Spinal cord (tissue), 9 donors: ENCODE measurements at regions not wholly inside any gene's neighbourhood (a gene's known extent, or its start where the extent isn't known, plus 50 kb on each side); places are given as distances from the start of the nearest gene placed in this dataset.

Source experiments
- DNase-seq, 6 donors: peaks; one replicate each; pipeline versions ENCODE4 v3.0.0 to v3.0.0-alpha.2; 2013 to 2015; ENCODE audit warnings: low spot score in 6 of 6, low read depth in 4 of 6
- H3K27ac ChIP-seq: one replicate; pipeline ENCODE4 v1.5.1; 2013; ENCODE audit warnings: low read depth, low read length, control low read depth
- H3K27me3 ChIP-seq: one replicate; pipeline ENCODE4 v1.6.1; 2013; ENCODE audit warnings: low read length; ENCODE audit not compliant: control insufficient read depth, insufficient read depth
- H3K36me3 ChIP-seq: one replicate; pipeline ENCODE4 v1.6.1; 2013; ENCODE audit warnings: low read length; ENCODE audit not compliant: control insufficient read depth, insufficient read depth
- H3K4me1 ChIP-seq: one replicate; pipeline ENCODE4 v1.6.1; 2013; ENCODE audit warnings: low read length; ENCODE audit not compliant: control insufficient read depth, insufficient read depth
- H3K4me3 ChIP-seq: one replicate; pipeline ENCODE4 v1.5.1; 2013; ENCODE audit warnings: low read depth, low read length, control low read depth
- H3K9me3 ChIP-seq: one replicate; pipeline ENCODE4 v1.6.1; 2013; ENCODE audit warnings: low read length; ENCODE audit not compliant: control insufficient read depth, insufficient read depth
- WGBS: methylation state at CpG from one replicate; pipeline ENCODE4 v1.1.5; 2013; ENCODE audit warnings: missing lambda C conversion rate; ENCODE audit not compliant: insufficient coverage; 5-methylcytosine and 5-hydroxymethylcytosine counted together
- donor health status: healthy.

- Histone ChIP-seq H3K36me3 (no peaks in the 10 kb centered on the region), H3K4me1 (no peaks in the 10 kb centered on the region), H3K4me3 (no peak overlapping the region), H3K27ac (no peak overlapping the region), H3K27me3 (no peaks in the 10 kb centered on the region), H3K9me3 (no peaks in the 10 kb centered on the region)
- DNase-seq = no peak
- WGBS = no CpG with 5 or more reads among the region's 2 CpGs
Measured at GRCh38 chr16:64866021-64866420, 255.8 kb downstream of the CDH11 start.

- no peaks in the 10 kb centered on the region for H3K9me3 ChIP-seq
- H3K4me3 ChIP-seq = no peak overlapping the region
- WGBS = no CpG with 5 or more reads among the region's 2 CpGs
- H3K4me1 ChIP-seq = no peaks in the 10 kb centered on the region
- H3K27ac ChIP-seq = peak overlapping the region; percentile 34
- peak in 3 of 6 donors; percentile 19 to 61 (median 47) for DNase-seq
- no peaks in the 10 kb centered on the region for H3K36me3 ChIP-seq
- no peaks in the 10 kb centered on the region for H3K27me3 ChIP-seq
Measured at GRCh38 chr16:64865069-64865696, 256.7 kb downstream of the CDH11 start.

GRCh38 chr16:64864232-64864809 is 257.5 kb downstream of the CDH11 start:
- WGBS = 0% methylated on average over 1 of the region's 5 CpGs

GRCh38 chr16:64858076-64858475 is 263.8 kb downstream of the CDH11 start:
- H3K27ac ChIP-seq = no peak overlapping the region
- no peaks in the 10 kb centered on the region for H3K36me3 ChIP-seq
- no peak overlapping the region for H3K4me3 ChIP-seq
- DNase-seq = no peak
- no peaks in the 10 kb centered on the region for H3K4me1 ChIP-seq
- no peaks in the 10 kb centered on the region for H3K27me3 ChIP-seq
- WGBS = no CpG with 5 or more reads among the region's 1 CpG
- H3K9me3 ChIP-seq = no peaks in the 10 kb centered on the region

More at GRCh38 chr16:64864232-64864809, 257.5 kb downstream of the CDH11 start:
- H3K36me3 ChIP-seq = no peaks in the 10 kb centered on the region
- no peak overlapping the region for H3K27ac ChIP-seq
- H3K27me3 ChIP-seq = no peaks in the 10 kb centered on the region
- H3K4me3 ChIP-seq = no peak overlapping the region
- H3K9me3 ChIP-seq = no peaks in the 10 kb centered on the region
- H3K4me1 ChIP-seq = no peaks in the 10 kb centered on the region
- DNase-seq = peak in 5 of 6 donors; percentile 26 to 96 (median 48)

GRCh38 chr16:64857411-64857810 is 264.5 kb downstream of the CDH11 start:
- no peak overlapping the region for H3K4me3 ChIP-seq
- H3K27me3 ChIP-seq = no peaks in the 10 kb centered on the region
- 64% methylated on average over 1 of the region's 2 CpGs for WGBS
- no peak overlapping the region for H3K27ac ChIP-seq
- H3K9me3 ChIP-seq = no peaks in the 10 kb centered on the region
- no peaks in the 10 kb centered on the region for H3K4me1 ChIP-seq
- H3K36me3 ChIP-seq = no peaks in the 10 kb centered on the region
- DNase-seq = no peak

- Histone ChIP-seq H3K4me3 (no peak overlapping the region), H3K27ac (no peak overlapping the region), H3K4me1 (no peaks in the 10 kb centered on the region), H3K9me3 (no peaks in the 10 kb centered on the region), H3K27me3 (no peaks in the 10 kb centered on the region), H3K36me3 (no peaks in the 10 kb centered on the region)
- WGBS = no CpG with 5 or more reads among the region's 2 CpGs
- DNase-seq = no peak
Measured at GRCh38 chr16:64853551-64853950, 268.3 kb downstream of the CDH11 start.

- WGBS = no CpG with 5 or more reads among the region's 3 CpGs
- no peak overlapping the region for H3K4me3 ChIP-seq
- H3K36me3 ChIP-seq = no peaks in the 10 kb centered on the region
- H3K27me3 ChIP-seq = no peaks in the 10 kb centered on the region
- H3K27ac ChIP-seq = no peak overlapping the region
- no peaks in the 10 kb centered on the region for H3K4me1 ChIP-seq
- no peak for DNase-seq
- no peaks in the 10 kb centered on the region for H3K9me3 ChIP-seq
Measured at GRCh38 chr16:64846966-64847365, 274.9 kb downstream of the CDH11 start.

GRCh38 chr16:64845071-64845470 is 276.8 kb downstream of the CDH11 start:
- Histone ChIP-seq H3K4me3 (no peak overlapping the region), H3K9me3 (no peaks in the 10 kb centered on the region), H3K36me3 (no peaks in the 10 kb centered on the region), H3K4me1 (no peaks in the 10 kb centered on the region), H3K27ac (no peak overlapping the region), H3K27me3 (no peaks in the 10 kb centered on the region)
- 100% methylated on average over 1 of the region's 2 CpGs for WGBS
- no peak for DNase-seq

- Histone ChIP-seq H3K4me1 (no peaks in the 10 kb centered on the region), H3K27me3 (no peaks in the 10 kb centered on the region), H3K27ac (no peak overlapping the region), H3K36me3 (no peaks in the 10 kb centered on the region), H3K9me3 (no peaks in the 10 kb centered on the region), H3K4me3 (no peak overlapping the region)
- no peak for DNase-seq
Measured at GRCh38 chr16:64841482-64841881, 280.4 kb downstream of the CDH11 start.

- no peaks in the 10 kb centered on the region for H3K9me3 ChIP-seq
- no peaks in the 10 kb centered on the region for H3K27me3 ChIP-seq
- no peak overlapping the region for H3K27ac ChIP-seq
- no peaks in the 10 kb centered on the region for H3K36me3 ChIP-seq
- H3K4me1 ChIP-seq = no peaks in the 10 kb centered on the region
- H3K4me3 ChIP-seq = no peak overlapping the region
- 54% methylated on average over 2 of the region's 4 CpGs for WGBS
- no peak for DNase-seq
Measured at GRCh38 chr16:64841071-64841470, 280.8 kb downstream of the CDH11 start.
